ENCODE measurements at regions not wholly inside any gene's neighbourhood (a gene's known extent, or its start where the extent isn't known, plus 50 kb on each side); places are given as distances from the start of the nearest gene placed in this dataset.
"Not testable (repeated sequence)": the region's sequence is repeated elsewhere in the genome, so short reads cannot be mapped to it uniquely, and the experiment has no call there.

GRCh38 chr6:128704601-128705000 lies 178.3 kb upstream of the LAMA2 start:
- H3K36me3 ChIP-seq (ENCODE audit: low read length), result no peaks in the 10 kb centered on the region
- no peaks in the 10 kb centered on the region for H3F3A ChIP-seq (ENCODE audit: insufficient read depth)
- TF ChIP-seq, protein P1, sequence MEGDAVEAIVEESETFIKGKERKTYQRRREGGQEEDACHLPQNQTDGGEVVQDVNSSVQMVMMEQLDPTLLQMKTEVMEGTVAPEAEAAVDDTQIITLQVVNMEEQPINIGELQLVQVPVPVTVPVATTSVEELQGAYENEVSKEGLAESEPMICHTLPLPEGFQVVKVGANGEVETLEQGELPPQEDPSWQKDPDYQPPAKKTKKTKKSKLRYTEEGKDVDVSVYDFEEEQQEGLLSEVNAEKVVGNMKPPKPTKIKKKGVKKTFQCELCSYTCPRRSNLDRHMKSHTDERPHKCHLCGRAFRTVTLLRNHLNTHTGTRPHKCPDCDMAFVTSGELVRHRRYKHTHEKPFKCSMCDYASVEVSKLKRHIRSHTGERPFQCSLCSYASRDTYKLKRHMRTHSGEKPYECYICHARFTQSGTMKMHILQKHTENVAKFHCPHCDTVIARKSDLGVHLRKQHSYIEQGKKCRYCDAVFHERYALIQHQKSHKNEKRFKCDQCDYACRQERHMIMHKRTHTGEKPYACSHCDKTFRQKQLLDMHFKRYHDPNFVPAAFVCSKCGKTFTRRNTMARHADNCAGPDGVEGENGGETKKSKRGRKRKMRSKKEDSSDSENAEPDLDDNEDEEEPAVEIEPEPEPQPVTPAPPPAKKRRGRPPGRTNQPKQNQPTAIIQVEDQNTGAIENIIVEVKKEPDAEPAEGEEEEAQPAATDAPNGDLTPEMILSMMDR (IDR thresholded peaks at IDR 0.05; ENCODE audit: insufficient read depth, low read length, poor library complexity, severe bottlenecking), result no peak
- TF ChIP-seq EZH2phosphoT487 (conservative IDR thresholded peaks at IDR 0.05; ENCODE audit: low read length), result no peak
- no peak overlapping the region for H3K4me3 ChIP-seq (ENCODE audit: insufficient read depth, low read length, poor library complexity, severe bottlenecking)
- no peaks in the 10 kb centered on the region for H3K9me2 ChIP-seq (replicated peaks; ENCODE audit: insufficient read depth, low read length)
- no peaks in the 10 kb centered on the region for H3K27me3 ChIP-seq (ENCODE audit: low read length)
- H3K27ac ChIP-seq (ENCODE audit: low read depth, low read length), result no peak overlapping the region
- no peak overlapping the region for H3K4me2 ChIP-seq (ENCODE audit: low read depth, low read length, poor library complexity, severe bottlenecking)
- H3K9ac ChIP-seq (ENCODE audit: low read length), result no peak overlapping the region
- no peak overlapping the region for H2AFZ ChIP-seq (ENCODE audit: low read depth, low read length, severe bottlenecking)
- H3K9me3 ChIP-seq (ENCODE audit: insufficient read depth, low read length), result no peaks in the 10 kb centered on the region
- no peaks in the 10 kb centered on the region for H4K20me1 ChIP-seq (ENCODE audit: low read depth, low read length)
- H3K79me2 ChIP-seq (ENCODE audit: insufficient read depth, low read length), result no peaks in the 10 kb centered on the region

GRCh38 chr6:128703794-128704193 lies 179.1 kb upstream of the LAMA2 start:
- not testable (repeated sequence) for H3K9ac ChIP-seq (ENCODE audit: low read length); H3K9me2 ChIP-seq (replicated peaks; ENCODE audit: insufficient read depth, low read length); H3K9me3 ChIP-seq (ENCODE audit: insufficient read depth, low read length); H3K79me2 ChIP-seq (ENCODE audit: insufficient read depth, low read length); H3K36me3 ChIP-seq (ENCODE audit: low read length); H3K27me3 ChIP-seq (ENCODE audit: low read length); H3F3A ChIP-seq (ENCODE audit: insufficient read depth); H2AFZ ChIP-seq (ENCODE audit: low read depth, low read length, severe bottlenecking); H3K4me3 ChIP-seq (ENCODE audit: insufficient read depth, low read length, poor library complexity, severe bottlenecking); H3K4me2 ChIP-seq (ENCODE audit: low read depth, low read length, poor library complexity, severe bottlenecking); H3K27ac ChIP-seq (ENCODE audit: low read depth, low read length); H4K20me1 ChIP-seq (ENCODE audit: low read depth, low read length)

- no peaks in the 10 kb centered on the region for H3K36me3 ChIP-seq (ENCODE audit: low read length)
- H3F3A ChIP-seq (ENCODE audit: insufficient read depth), result no peaks in the 10 kb centered on the region
- H3K4me2 ChIP-seq (ENCODE audit: low read depth, low read length, poor library complexity, severe bottlenecking), result no peak overlapping the region
- H3K4me3 ChIP-seq (ENCODE audit: insufficient read depth, low read length, poor library complexity, severe bottlenecking), result no peak overlapping the region
- H3K9me3 ChIP-seq (ENCODE audit: insufficient read depth, low read length), result no peaks in the 10 kb centered on the region
- H3K79me2 ChIP-seq (ENCODE audit: insufficient read depth, low read length), result no peaks in the 10 kb centered on the region
- TF ChIP-seq, protein P1 (IDR thresholded peaks at IDR 0.05; ENCODE audit: insufficient read depth, low read length, poor library complexity, severe bottlenecking), result no peak
- no peak for TF ChIP-seq EZH2phosphoT487 (conservative IDR thresholded peaks at IDR 0.05; ENCODE audit: low read length)
- H4K20me1 ChIP-seq (ENCODE audit: low read depth, low read length), result no peaks in the 10 kb centered on the region
- no peak overlapping the region for H2AFZ ChIP-seq (ENCODE audit: low read depth, low read length, severe bottlenecking)
- H3K9ac ChIP-seq (ENCODE audit: low read length), result no peak overlapping the region
- no peaks in the 10 kb centered on the region for H3K9me2 ChIP-seq (replicated peaks; ENCODE audit: insufficient read depth, low read length)
- no peaks in the 10 kb centered on the region for H3K27me3 ChIP-seq (ENCODE audit: low read length)
- H3K27ac ChIP-seq (ENCODE audit: low read depth, low read length), result no peak overlapping the region
These were observed 176.6 kb upstream of the PTPRK start for GRCh38 chr6:128696691-128697689.
